GM12875 (cell line): ENCODE measurements at regions not wholly inside any gene's neighbourhood (a gene's known extent, or its start where the extent isn't known, plus 50 kb on each side); places are given as distances from the start of the nearest gene placed in this dataset.

Experiments used
- H3K4me3 ChIP-seq: one replicate; pipeline ENCODE4 v1.5.1; 2011; ENCODE audit warnings: low read depth, low read length, control low read depth
- CTCF ChIP-seq: IDR thresholded peaks from 2 replicates; pipeline ENCODE4 v1.5.1; 2011; ENCODE audit warnings: low read depth, mild to moderate bottlenecking, control low read depth, inconsistent platforms, low read length, moderate library complexity, borderline replicate concordance; ENCODE audit not compliant: insufficient read depth

- TF ChIP-seq CTCF: no peak
- no peak overlapping the region for H3K4me3 ChIP-seq
These were observed 96.6 kb upstream of the HNRNPU start for GRCh38 chr1:244960904-244961303.

GRCh38 chr1:244958593-244958992, 94.2 kb upstream of the HNRNPU start:
- no peak overlapping the region for H3K4me3 ChIP-seq

GRCh38 chr1:244957525-244957924, 93.2 kb upstream of the HNRNPU start:
- no peak overlapping the region for H3K4me3 ChIP-seq
- no peak for TF ChIP-seq CTCF

More at GRCh38 chr1:244958593-244958992, 94.2 kb upstream of the HNRNPU start:
- no peak for TF ChIP-seq CTCF

- TF ChIP-seq CTCF: no peak
- H3K4me3 ChIP-seq: no peak overlapping the region
These were observed 92.8 kb upstream of the HNRNPU start for GRCh38 chr1:244957122-244957521.

DNA sequence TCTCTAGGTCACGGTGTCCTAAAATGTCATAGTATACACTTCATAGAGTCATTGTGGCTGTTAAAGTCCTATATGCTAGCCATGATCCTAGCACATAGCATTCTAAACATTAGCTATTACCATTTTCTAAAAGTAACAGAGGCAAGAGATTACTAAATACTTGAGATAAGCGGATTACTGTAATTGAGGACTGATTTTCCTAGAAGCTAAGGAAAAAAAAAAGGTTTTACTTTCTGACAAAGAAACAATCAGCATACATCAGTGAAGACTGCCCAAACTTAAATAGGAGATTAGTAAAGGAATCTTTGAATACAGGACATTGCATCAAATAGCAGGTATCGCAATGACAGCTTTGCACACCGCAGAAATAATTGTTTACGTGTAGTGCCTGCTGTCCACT, 91.3 kb upstream of the HNRNPU start:
- no peak for TF ChIP-seq CTCF
- no peak overlapping the region for H3K4me3 ChIP-seq

DNA sequence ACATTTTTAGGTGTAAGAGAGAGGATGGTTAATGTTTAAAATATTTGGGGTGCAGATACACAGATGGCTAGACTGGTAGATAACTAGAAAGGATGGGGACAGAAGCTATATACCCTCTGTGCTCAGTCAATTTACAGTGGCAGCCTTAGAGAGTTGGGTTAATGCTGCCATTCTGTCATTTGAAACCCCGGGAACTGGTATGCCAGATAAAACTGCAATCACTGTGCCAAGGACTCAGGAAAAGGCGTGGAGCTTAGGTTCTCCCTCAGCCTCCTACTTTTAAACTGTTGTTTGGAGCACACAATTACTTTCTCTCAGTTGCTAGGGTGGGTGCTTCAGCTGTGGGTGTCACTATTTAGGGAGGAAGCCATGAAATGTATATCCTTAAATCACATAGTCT, 90.0 kb upstream of the HNRNPU start:
- TF ChIP-seq CTCF: no peak
- no peak overlapping the region for H3K4me3 ChIP-seq

DNA sequence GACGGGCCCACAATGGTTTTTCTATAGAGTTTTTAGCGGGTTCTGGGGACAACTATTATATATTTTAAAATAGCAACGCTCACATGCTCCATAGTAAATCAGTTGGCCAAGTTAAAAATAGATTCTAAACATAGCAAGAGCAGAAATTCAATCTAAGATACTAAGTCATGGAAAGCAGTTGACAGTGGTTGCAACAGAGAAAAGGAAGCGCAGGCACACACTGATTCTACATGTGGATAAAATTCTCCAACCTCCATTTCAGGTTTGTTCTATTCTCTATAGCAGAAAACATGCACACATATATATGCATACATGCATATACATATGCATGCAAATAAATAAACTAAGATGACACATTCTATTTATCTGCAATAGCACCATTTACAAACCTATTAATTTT, 89.6 kb upstream of the HNRNPU start:
- H3K4me3 ChIP-seq: no peak overlapping the region
- no peak for TF ChIP-seq CTCF
